SU-DHL-6 (cell line): ENCODE measurements at regions not wholly inside any gene's neighbourhood (a gene's known extent, or its start where the extent isn't known, plus 50 kb on each side); places are given as distances from the start of the nearest gene placed in this dataset.

ENCODE experiments used
- CTCF ChIP-seq: fragments of 200-600 bp; sonication (generic); IDR thresholded peaks from one replicate; pipeline ENCODE4 v1.5.1; 2017; ENCODE audit warnings: antibody characterized with exemption, mild to moderate bottlenecking, low read length, moderate library complexity; ENCODE audit not compliant: insufficient read depth, poor library complexity, severe bottlenecking
- EZH2phosphoT487 ChIP-seq: fragments of 200-600 bp; sonication (generic), shearing (Covaris generic); conservative IDR thresholded peaks from 2 replicates; pipeline ENCODE4 v1.6.1; 2018; ENCODE audit warnings: mild to moderate bottlenecking, antibody characterized with exemption, low read length, moderate library complexity, mixed read lengths

GRCh38 chr3:76429581-76430177, 610.2 kb upstream of the ROBO2 start:
- no peak for TF ChIP-seq CTCF
- no peak for TF ChIP-seq EZH2phosphoT487
